Coronary artery (tissue), 2 donors: ENCODE measurements at regions not wholly inside any gene's neighbourhood (a gene's known extent, or its start where the extent isn't known, plus 50 kb on each side); places are given as distances from the start of the nearest gene placed in this dataset.

Experiments
- DNase-seq: peaks from one replicate; pipeline ENCODE4 v3.0.0-alpha.2; 2017; ENCODE audit warnings: low spot score
- H3K27ac ChIP-seq, 2 donors: fragments of 200-600 bp; sonication (generic); one replicate each; pipeline ENCODE4 v1.5.1; 2016 to 2019
- H3K4me3 ChIP-seq: fragments of 200-600 bp; sonication (generic); 2 replicates; pipeline ENCODE4 v1.5.1; 2016; ENCODE audit warnings: mild to moderate bottlenecking, moderate library complexity
- TF ChIP-seq, protein P1 (sequence below): fragments of 200-600 bp; sonication (generic); IDR thresholded peaks from one replicate; pipeline ENCODE4 v1.5.1; 2019; ENCODE audit warnings: antibody characterized with exemption

DNA sequence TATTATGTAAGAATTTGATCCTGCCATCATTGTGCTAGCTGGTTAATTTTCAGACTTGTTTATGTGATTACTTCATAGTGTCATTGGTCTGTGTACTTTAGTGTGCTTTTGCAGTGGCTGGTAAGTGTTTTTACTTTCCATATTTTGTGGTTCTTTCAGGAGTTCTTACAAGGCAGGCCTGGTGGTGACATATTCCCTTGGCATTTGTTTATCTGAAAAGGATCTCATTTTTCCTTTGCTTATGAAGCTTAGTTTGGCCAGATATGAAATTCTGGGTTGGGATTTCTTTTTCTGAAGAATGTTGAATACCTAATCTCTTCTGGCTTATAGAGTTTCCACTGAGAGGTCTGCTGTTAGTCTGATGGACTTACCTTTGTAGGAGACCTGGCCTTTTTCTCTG is 72.8 kb upstream of the MC4R start:
- TF ChIP-seq, protein P1, sequence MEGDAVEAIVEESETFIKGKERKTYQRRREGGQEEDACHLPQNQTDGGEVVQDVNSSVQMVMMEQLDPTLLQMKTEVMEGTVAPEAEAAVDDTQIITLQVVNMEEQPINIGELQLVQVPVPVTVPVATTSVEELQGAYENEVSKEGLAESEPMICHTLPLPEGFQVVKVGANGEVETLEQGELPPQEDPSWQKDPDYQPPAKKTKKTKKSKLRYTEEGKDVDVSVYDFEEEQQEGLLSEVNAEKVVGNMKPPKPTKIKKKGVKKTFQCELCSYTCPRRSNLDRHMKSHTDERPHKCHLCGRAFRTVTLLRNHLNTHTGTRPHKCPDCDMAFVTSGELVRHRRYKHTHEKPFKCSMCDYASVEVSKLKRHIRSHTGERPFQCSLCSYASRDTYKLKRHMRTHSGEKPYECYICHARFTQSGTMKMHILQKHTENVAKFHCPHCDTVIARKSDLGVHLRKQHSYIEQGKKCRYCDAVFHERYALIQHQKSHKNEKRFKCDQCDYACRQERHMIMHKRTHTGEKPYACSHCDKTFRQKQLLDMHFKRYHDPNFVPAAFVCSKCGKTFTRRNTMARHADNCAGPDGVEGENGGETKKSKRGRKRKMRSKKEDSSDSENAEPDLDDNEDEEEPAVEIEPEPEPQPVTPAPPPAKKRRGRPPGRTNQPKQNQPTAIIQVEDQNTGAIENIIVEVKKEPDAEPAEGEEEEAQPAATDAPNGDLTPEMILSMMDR: no peak
- no peak overlapping the region for H3K4me3 ChIP-seq
- DNase-seq: no peak
- H3K27ac ChIP-seq: no peak overlapping the region

DNA sequence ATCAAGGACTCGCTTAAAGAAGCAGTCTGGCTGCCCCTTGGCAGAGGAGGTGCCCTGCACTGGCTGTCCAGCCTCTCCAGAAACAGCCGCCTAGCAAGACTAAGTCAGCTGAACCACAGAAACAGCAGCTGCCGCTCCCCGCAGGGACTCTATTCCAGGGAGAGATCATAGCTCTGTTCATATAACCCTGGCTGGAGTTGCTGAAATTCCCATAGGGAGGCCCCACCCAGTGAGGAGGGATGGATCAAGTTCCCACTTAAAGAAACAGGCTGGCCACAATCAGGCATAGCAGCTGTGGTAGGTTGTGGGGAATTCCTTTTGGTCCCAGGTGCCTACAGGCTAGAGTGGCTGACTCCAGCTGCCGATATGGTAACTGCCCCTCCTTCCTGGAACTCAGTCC is 74.2 kb upstream of the MC4R start:
- TF ChIP-seq, protein P1: no peak
- no peak overlapping the region for H3K27ac ChIP-seq
- H3K4me3 ChIP-seq: no peak overlapping the region
- no peak for DNase-seq

DNA sequence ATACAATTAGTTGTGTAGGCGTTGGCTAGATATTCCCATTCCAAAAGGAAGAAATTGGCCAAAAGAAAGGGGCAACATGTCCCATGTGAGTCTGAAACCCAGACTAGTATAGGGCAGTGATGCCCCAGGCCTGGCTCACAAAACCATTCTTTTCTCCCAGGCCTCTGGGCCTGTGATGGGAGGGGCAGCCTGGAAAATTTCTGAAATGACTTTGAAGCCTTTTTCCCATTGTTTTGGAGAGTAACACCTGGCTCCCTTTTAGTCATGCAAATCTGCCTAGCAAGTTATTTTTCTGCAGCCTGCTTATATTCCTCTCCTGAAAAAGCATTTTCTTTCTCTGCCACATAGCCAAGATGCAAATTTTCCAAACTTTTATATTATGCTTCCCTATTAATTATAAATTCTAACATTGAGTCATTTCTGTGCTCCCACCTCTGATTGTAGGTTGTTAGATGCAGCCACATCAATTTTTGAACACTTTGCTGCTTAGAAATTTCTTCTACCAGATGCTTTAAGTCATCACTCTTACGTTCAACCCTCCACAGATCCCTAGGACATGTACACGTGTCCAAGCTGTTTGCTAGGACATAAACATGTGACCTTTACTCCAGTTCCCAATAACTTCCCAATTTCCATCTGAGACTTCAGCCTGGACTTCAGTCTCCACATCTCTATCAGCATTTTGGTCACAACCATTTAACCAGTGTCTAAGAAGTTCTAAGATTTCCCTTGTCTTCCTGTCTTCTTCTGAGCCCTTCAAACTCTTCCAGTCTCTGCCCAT is 76.1 kb upstream of the MC4R start:
- DNase-seq: no peak
- TF ChIP-seq, protein P1: no peak
- Histone ChIP-seq H3K27ac (no peak overlapping the region), H3K4me3 (no peak overlapping the region)

DNA sequence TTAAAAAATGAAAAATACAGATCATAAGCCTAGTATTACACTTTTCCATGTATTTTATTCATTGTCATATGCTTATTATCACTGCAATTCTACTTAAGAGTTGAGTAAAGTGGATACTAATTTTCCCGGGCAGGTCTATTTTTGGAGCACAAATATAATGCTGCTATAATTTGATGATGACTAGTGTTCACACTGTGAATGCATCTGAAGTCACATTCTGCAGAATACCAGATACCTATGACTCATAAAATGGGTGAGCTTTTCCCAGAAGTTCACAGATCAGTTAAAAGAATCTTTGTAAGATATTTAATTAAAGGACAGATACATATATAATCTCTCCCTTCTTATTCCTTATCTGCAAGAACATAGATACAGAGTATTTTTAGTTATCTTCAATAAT is 79.8 kb upstream of the MC4R start:
- no peak for DNase-seq
- no peak overlapping the region for H3K4me3 ChIP-seq

DNA sequence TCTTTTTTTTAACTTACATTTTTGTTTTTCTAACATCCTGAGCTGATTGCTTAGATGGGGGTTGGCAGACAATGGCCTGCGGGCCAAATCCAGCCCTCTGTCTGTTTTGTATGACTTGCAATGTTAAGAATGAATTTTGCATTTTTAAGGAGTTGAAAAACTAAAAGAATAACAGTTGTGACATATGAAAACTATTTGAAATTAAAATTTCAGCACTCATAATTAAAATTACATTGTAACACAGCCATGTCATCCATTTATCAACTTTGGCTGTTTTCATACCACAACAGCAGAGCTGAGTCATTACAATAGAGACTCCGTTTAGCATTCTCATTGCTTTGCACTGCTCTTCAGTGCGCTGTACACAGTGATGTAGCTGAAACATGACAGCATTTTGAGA is 94.1 kb upstream of the MC4R start:
- TF ChIP-seq, protein P1: no peak
- H3K27ac ChIP-seq: no peak overlapping the region
- no peak for DNase-seq
- no peak overlapping the region for H3K4me3 ChIP-seq

More for the DNA sequence above, 79.8 kb upstream of the MC4R start:
- TF ChIP-seq, protein P1: no peak
- H3K27ac ChIP-seq: no peak overlapping the region

DNA sequence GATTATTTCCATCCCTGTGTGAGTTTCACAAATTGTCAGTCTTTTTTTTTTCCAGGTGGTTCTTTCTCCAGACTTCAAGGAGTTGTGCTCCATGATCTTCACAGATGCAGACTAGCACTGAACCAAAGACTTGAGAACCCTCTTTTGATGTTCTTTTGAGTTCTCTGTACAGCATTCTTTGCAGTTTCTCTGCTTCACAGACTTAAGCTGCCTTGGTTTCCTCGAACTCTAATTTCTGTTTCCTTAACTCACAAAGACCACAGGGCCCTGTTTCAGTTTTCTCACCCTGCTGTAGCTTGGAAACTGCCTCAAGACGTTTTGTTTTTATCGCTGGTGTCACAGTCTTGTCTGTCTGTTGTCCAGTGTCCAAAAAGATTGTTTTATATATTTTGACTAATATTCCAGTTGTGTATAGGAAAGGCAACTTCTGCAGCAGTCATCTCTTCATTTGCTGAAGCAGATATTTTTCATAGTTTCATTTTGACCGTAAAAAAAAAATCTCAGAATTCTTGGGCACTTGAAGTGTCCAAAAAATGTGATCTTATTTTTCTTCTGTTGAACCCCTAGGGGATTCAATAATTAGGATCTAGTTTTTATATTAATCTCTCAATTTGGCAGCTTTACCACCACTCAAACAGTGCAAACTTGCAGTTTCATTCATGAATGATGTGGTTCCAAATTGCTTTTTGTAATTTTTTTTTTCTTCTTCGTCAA is 97.0 kb upstream of the MC4R start:
- no peak for DNase-seq
- no peak overlapping the region for H3K27ac ChIP-seq
- TF ChIP-seq, protein P1: no peak
- no peak overlapping the region for H3K4me3 ChIP-seq

DNA sequence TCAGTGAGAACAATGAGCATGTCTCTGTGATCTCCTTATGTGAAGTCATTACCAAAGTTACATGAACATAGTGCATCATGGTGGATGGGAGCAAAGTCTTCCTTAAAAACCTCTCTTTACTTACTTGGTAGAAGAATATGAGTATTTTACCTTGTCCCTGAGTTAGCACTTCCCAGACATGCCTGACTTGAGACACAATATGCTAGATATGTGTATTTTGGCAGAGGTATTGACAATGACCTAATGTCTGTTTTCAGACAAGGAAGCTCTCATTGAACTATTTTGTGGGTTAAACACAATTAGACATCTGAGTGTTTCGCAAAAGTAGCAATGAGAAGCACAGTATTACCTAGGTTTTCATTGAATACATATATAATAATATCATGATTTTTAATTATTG is 99.1 kb upstream of the MC4R start:
- Histone ChIP-seq H3K4me3 (no peak overlapping the region), H3K27ac (no peak overlapping the region)
- TF ChIP-seq, protein P1: no peak
- no peak for DNase-seq
